Fibroblast of mammary gland (primary cell): ENCODE measurements at regions not wholly inside any gene's neighbourhood (a gene's known extent, or its start where the extent isn't known, plus 50 kb on each side); places are given as distances from the start of the nearest gene placed in this dataset.

ENCODE experiments used
- DNase-seq: peaks from one replicate; pipeline ENCODE4 v3.0.0-alpha.2; 2010; ENCODE audit warnings: low read depth
- H3K4me3 ChIP-seq: 2 replicates; pipeline ENCODE4 v1.5.1; 2011; ENCODE audit warnings: low read depth, mild to moderate bottlenecking, low read length, moderate library complexity; ENCODE audit not compliant: control insufficient read depth
- CTCF ChIP-seq: conservative IDR thresholded peaks from 2 replicates; pipeline ENCODE4 v1.5.1; 2011; ENCODE audit warnings: low read depth, low read length, inconsistent platforms; ENCODE audit not compliant: control insufficient read depth, insufficient read depth

DNA sequence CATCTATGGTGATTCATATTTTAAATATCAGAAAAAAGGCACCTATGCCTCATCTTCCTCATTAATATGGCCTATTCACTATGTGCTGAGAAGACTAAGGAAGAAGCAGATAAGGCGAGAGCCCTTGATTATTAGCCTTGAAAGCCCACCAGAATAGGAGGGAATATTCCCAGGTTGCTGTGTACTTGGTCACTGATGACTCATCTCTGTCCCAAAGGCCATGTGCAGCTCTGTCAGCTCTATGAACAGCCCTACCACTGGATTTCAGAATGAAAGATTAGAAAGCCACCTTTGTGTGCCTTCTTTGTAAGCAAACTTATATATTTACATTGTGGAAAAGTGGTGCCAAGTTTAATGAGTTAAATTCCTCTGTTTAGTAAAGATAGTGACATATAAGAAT is 211.5 kb downstream of the NFKBIZ start:
- no peak for TF ChIP-seq CTCF
- DNase-seq = peak; percentile 28
- no peak overlapping the region for H3K4me3 ChIP-seq

DNA sequence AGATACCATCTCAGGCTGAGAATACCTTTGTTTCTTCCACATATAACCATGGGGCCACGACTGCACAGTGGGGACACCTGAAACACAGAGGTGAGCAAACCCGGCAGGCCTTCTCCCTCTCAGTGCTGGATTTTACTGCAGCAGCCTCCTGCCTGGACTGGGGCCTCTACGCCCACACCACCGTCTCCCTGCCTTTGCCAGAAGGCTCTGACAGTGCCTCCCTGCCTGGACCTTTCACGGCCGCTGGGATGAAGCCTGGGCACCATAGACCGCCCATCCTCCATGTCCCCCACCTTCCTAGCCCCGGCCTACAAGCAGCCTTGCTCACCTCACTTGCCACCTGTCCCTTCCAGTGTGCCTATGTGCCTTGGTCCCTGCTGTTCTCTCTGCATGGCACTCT is 214.3 kb downstream of the NFKBIZ start:
- H3K4me3 ChIP-seq = no peak overlapping the region
- DNase-seq = no peak
- no peak for TF ChIP-seq CTCF

DNA sequence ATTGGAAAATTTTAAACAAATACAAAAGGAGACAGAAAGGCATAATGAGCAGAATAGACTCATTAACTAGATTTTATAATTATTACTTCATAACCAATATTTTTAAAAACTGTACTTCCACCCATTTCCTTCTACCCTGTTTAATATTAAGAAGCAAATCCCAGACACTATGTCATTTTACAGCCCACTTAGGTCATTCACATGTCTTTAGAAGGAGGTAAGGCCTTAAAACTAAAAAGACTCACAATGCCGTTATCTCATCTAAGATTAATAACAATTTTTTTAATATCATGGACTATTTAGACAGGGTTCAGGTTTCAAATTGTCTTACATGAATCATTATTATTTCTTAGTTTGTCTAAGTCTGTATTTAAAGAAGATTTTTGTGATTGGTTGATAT is 217.2 kb downstream of the NFKBIZ start:
- no peak for TF ChIP-seq CTCF
- H3K4me3 ChIP-seq = no peak overlapping the region
- no peak for DNase-seq

- no peak overlapping the region for H3K4me3 ChIP-seq
- DNase-seq = peak; percentile 18
- TF ChIP-seq CTCF = no peak
Measured at GRCh38 chr3:102068327-102068726, 219.0 kb downstream of the NFKBIZ start.

DNA sequence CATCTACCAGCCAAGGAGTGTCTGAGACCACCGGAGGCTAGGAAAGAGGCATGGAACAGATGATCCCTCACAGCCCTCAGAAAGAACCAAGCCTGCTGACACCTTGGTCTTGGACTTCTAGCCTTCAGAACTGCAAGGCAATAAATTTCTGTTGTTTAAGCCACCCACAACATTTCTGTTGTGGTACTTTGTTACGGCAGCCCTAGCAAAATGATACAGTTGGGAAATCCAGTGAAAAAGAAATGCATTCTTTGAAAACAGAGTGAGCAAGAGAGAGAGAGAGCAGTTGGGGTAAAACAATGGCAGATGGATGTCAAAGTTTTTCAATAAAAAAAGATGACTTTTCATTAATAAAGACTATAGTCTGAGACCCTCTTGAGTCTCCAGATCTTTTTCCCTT is 219.4 kb downstream of the NFKBIZ start:
- no peak for DNase-seq
- H3K4me3 ChIP-seq = no peak overlapping the region
- TF ChIP-seq CTCF = no peak

DNA sequence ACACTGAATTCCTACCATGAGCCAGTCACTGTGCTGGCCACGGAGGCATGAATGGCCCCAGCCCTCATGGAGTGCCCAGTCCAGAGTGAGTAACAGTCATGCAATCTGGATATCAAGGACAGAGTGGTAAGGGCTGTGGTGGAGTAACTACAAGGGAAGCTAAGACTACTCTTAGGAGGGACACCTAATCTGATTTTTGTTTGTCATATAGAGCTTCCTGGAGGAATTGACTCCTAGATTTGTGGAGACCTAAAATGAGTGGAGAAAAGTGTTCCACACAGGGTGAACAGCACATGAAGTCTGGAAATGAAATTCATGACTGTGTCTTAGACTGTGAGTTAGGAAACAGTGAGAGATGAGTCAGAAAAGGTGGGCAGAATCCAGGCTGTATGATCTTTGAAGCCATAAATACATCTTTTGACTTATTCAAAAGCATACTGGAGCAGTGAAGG is 219.9 kb downstream of the NFKBIZ start:
- H3K4me3 ChIP-seq = no peak overlapping the region
- TF ChIP-seq CTCF = no peak
- DNase-seq = peak; percentile 89

- H3K4me3 ChIP-seq = no peak overlapping the region
- TF ChIP-seq CTCF = no peak
- peak; percentile 7 for DNase-seq
Measured at GRCh38 chr3:102074946-102075345, 225.6 kb downstream of the NFKBIZ start.
